GM18499 (cell line): ENCODE measurements at regions not wholly inside any gene's neighbourhood (a gene's known extent, or its start where the extent isn't known, plus 50 kb on each side); places are given as distances from the start of the nearest gene placed in this dataset.
"Not testable (repeated sequence)": the region's sequence is repeated elsewhere in the genome, so short reads cannot be mapped to it uniquely, and the experiment has no call there.

ENCODE experiments used
- ATAC-seq: cut with Tn5 transposase; IDR thresholded peaks from one replicate; pipeline ENCODE4 v1.9.1; 2021; ENCODE audit warnings: moderate number of reproducible peaks; ENCODE audit not compliant: insufficient read depth, unreplicated experiment

DNA sequence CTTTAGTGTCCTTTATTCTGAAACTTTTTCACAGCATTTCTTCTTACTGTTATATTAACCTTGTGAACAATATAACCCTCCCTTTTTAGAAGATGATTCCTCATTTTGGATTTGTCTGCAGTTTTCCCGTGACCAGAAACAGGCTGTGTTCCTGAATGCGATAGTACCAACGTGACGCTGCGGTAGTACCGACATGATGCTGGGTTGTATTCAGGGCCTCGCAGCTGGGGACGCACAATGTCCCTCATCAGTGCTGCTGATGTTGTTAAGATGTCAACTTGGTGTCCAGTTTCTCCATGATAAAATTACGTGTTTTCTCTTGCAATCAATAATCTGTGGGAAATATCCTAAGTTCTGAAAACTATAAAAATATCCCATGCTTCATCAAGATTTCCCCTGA is 761.4 kb upstream of the TPTE start:
- ATAC-seq = no peak

GRCh38 chr21:9760398-9761074 is 760.8 kb upstream of the TPTE start:
- no peak for ATAC-seq

- no peak for ATAC-seq
These were observed 758.1 kb upstream of the TPTE start for GRCh38 chr21:9763306-9763705.

DNA sequence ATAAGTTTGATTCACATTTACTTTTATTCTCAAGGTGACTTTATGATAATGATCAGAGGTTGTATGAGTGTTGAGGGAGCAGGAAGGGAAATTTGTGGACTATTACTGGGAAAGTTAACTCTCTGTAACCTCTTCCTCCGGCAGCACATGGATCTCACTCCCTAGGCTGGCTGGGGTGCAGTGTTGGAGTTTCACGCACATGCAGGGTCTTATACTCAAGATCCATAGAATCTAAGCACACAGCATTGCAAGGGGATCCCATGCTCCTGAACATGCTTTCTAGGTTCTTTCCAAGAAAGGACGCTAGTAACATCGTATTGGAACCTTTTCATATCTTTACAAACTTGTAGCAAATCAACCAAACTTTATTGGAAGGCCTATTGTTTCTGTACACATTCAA is 757.6 kb upstream of the TPTE start:
- no peak for ATAC-seq

GRCh38 chr21:9764294-9764693 is 757.1 kb upstream of the TPTE start:
- ATAC-seq = not testable (repeated sequence)

DNA sequence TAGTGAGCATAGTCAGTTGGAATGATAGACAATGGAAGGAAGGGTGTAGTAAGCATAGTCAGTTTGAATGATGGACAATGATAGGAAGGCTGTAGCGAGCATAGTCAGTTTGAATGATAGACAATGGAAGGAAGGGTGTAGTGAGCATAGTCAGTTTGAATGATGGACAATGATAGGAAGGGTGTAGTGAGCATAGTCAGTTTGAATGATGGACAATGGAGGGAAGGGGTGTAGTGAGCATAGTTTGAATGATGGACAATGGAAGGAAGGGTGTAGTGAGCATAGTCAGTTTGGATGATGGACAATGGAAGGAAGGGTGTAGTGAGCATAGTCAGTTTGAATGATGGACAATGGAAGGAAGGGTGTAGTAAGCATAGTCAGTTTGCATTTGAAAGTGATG is 755.8 kb upstream of the TPTE start:
- not testable (repeated sequence) for ATAC-seq

- not testable (repeated sequence) for ATAC-seq
These were observed 754.3 kb upstream of the TPTE start for GRCh38 chr21:9766890-9767591.

DNA sequence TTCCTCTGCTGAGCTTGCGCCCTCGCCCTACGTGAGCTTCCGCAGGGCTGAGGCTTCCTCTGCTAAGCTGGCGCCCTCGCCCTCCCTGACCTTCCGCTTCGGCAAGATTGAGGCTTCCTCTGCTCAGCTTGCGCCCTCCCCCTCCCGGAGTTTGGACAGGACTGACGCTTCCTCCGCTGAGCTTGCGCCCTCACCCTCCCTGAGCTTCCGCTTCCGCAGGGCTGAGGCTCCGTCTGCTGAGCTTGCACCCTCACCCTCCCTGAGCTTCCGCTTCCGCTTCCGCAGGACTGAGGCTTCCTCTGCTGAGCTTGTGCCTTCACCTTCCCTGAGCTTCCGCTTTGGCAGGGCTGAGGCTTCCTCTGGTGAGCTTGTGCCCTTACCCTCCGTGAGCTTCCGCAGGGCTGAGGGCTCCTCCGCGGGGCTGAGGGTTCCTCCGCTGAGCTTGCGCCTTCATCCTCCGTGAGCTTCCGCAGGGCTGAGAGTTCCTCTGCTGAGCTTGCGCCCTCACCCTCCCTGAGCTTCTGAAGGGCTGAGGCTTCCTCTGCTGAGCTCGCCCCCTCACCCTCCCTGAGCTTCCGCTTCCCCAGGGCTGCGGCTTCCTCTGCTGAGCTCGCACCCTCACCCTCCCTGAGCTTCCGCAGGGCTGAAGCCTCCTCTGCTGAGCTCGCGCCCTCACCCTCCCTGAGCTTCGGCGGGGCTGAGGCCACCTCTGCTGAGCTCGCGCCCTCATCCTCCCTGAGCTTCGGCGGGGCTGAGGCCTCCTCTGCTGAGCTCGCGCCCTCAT is 753.6 kb upstream of the TPTE start:
- ATAC-seq = no peak

DNA sequence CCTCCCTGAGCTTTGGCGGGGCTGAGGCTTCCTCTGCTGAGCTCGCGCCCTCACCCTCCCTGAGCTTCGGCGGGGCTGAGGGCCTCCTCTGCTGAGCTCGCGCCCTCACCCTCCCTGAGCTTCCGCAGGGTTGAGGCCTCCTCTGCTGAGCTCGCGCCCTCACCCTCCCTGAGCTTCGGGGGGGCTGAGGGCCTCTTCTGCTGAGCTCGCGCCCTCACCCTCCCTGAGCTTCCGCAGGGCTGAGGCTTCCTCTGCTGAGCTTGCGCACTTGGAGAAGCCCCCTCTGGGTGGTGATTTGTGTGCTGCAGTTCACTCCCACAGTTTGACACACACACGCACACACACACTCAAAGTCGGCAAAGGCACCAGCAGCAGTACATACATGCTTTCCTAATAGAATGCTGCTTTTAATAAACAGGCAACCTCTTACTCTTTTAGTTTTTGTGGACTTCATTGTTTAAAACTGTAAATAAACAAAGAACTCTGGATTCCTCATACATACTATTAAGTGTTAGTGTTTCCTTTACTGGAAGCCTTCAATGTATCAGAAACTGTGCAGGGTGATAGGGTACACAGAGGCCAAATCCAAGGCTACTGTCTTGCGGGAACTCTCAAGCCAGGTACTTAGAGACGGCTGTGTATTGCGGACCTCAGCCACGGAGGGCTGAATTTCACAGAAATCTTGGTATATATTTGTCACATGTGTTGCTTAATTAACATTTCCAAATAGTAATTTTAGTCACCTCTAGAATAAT is 752.8 kb upstream of the TPTE start:
- not testable (repeated sequence) for ATAC-seq

GRCh38 chr21:9769131-9769498 is 752.3 kb upstream of the TPTE start:
- not testable (repeated sequence) for ATAC-seq

DNA sequence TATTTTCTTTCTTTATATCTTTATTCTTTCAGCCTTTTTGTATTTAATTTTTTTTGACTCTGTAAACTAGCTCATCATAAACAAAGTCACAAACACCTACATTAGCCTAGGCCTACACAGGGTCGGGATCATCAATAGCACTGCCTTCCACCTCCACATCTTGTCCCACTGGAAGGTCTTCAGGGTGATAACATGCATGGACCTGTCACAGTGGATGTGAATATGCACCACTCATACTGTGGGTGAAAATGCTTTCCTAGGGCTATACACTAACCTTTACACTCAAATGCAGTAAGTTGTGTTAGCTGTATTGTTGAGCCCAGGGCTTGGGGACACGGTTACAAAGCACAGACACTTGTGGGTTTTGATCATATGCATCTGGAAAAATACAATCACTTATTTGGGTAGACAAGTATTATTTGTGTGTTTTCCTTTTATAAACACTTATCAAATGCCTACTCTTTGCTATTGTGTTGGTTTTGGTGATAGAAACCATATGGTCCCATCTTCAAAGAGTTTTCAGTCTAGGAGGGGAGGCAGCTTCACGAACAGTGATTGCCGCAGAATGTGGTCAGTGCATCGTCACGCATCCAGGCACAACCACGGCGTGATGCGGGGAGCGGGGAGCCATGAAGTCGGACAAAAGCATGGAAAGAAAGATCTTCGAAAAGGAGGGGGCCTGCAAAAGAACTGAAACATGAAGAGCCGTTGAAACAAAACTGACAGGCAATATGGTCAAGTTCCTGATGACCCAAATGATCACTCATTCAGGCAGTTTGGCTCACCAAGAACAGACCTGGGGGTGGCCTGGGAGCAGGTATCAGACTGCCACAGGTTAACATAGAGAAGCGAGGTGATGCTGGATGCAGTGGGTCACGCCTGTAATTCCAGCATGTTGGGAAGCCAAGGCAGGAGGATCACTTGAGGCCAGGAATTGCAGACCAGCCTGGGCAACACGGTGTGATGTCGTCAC is 751.4 kb upstream of the TPTE start:
- ATAC-seq = not testable (repeated sequence)

DNA sequence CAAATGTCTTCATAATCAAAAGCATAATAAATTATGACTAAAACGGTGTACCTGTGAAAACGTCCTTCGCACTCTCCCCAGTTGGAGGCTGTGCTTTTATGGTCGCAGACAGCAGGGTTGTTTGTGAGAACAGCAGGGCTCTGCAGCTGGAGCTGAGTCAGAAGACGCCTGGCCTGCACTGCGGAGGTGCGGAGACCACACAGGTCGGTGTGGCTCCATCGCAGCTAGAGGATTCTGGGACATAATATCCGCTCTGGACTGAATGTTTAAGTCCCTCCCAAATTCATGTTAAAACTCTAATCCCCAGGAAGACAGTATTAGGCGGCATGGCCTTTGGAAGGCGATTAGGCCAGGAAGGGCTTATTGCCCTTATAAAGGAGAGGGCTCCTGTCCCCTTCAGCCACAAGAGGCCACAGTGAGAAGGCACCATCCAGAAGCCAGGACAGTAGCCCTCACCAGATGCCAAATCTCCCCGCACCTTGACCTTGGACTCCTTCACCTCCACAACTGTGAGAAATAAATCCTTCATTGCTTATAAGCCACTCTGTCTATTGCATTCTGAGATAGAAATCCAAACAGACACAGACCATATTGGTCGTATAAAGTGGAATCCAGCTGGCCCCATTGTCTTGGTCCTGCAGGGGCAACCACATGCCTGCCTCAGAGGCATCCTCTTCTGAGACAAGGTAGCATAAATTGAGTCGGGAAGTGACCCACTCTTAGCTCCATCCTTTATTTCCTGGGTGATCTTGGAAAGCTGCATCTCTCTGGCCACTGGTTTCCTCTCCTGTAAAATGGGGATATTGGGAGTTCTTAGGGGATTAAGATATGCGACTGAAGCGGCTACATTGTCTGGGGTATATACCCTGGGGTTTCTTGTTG is 749.7 kb upstream of the TPTE start:
- not testable (repeated sequence) for ATAC-seq

DNA sequence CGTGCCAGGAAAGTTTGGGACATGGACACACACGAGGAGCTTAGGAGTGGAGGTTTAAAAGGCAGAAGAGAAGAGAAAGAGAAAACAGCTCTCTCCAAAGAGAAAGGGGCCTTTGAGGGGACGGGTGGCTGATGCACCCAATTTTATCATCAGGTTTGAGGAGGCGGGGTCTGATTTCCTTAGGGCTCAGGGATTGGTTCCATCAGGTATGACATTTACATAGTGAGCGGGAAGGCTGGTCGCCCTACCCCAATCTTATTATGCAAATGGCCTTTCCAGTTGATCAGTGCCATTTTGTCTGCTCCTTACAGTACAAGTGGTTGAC is 749.1 kb upstream of the TPTE start:
- no peak for ATAC-seq

GRCh38 chr21:9772877-9773420 is 748.4 kb upstream of the TPTE start:
- not testable (repeated sequence) for ATAC-seq

- ATAC-seq = no peak
These were observed 747.0 kb upstream of the TPTE start for GRCh38 chr21:9774347-9774746.

DNA sequence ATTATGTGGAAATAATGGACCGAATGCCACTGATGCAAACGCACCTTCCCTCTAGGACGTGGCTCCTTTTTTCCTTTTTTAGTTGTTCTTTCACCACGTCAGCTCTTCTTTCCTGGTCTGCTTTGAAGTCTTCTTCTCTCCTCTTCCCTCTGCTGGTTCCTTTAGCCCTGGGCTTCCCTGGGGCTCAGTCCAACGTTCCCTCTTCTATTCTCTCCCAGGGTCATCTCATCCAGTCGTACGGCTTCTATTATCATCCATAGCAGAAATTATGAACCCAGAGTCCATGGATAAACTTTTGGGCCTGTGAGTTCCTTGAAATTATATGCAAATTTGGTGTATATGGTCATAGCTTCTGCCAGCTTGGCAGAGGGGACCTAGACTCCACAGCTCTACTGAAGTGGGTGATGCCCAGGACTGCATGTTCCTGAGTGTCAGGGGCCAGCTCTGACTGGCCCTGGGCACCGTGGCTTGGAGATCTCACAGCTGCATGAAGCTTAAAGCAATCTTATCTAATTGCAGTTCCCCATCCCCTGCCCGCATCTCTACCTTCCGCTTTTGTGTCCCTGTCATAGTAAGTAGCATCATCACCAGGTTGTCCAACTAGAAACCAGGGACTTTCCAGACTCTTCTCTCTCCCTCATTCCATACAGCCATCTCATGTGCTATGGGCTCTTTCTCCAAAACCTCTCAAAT is 746.3 kb upstream of the TPTE start:
- not testable (repeated sequence) for ATAC-seq

- ATAC-seq = not testable (repeated sequence)
These were observed 745.5 kb upstream of the TPTE start for GRCh38 chr21:9775877-9776276.
